ENCODE measurements at regions not wholly inside any gene's neighbourhood (a gene's known extent, or its start where the extent isn't known, plus 50 kb on each side); places are given as distances from the start of the nearest gene placed in this dataset.

- no peak for DNase-seq (ENCODE audit: low read depth)
- no peak for TF ChIP-seq CTCF (IDR thresholded peaks at IDR 0.05; ENCODE audit: insufficient read depth, low read depth, low read length, missing control alignments)
- H3K4me3 ChIP-seq (ENCODE audit: low read depth, low read length): no peak overlapping the region
These were observed 66.0 kb upstream of the SCN7A start for GRCh38 chr2:166560022-166560421.

GRCh38 chr2:166550923-166551322 is 56.9 kb upstream of the SCN7A start:
- no peak for TF ChIP-seq CTCF (IDR thresholded peaks at IDR 0.05; ENCODE audit: insufficient read depth, low read depth, low read length, missing control alignments)
- DNase-seq (ENCODE audit: low read depth): no peak
- H3K4me3 ChIP-seq (ENCODE audit: low read depth, low read length): no peak overlapping the region

- no peak overlapping the region for H3K4me3 ChIP-seq (ENCODE audit: low read depth, low read length)
- DNase-seq (ENCODE audit: low read depth): no peak
- TF ChIP-seq CTCF (IDR thresholded peaks at IDR 0.05; ENCODE audit: insufficient read depth, low read depth, low read length, missing control alignments): no peak
These were observed 51.4 kb upstream of the SCN7A start for GRCh38 chr2:166545473-166545872.
